ENCODE measurements at regions not wholly inside any gene's neighbourhood (a gene's known extent, or its start where the extent isn't known, plus 50 kb on each side); places are given as distances from the start of the nearest gene placed in this dataset.

DNA sequence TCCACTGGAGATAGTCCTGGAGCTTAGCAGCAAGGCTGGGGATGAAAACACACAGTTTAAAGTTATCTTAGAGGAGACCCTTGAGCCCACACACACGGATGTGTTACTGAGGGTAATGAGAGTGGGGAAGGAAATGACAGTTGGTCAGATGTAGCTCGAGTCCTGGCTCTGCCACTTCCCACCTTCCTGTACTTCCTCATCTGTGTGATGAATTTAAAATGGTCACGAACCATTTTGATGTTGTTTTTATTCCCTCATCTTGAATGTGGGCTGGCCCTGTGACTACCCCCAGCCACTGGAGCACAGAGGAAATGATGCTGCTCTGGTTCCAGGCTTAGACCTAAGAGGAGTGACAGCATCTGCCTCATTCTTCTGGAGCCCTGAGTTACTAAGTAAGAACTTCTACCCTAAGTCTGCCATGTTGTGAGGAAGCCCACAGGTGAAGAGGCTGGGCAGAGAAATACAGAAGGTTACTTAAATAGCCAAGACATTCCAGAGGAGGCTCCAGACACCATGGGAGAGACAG, 141.2 kb downstream of the NRN1 start:
- TF ChIP-seq CTCF (IDR thresholded peaks at IDR 0.05) (no peak), EZH2 (IDR thresholded peaks at IDR 0.05) (no peak)

Measured in neural progenitor cell (in vitro differentiated cells).